GM12878 (cell line): ENCODE measurements at regions not wholly inside any gene's neighbourhood (a gene's known extent, or its start where the extent isn't known, plus 50 kb on each side); places are given as distances from the start of the nearest gene placed in this dataset.

Source experiments
- ATAC-seq: fragments of 200-7000 bp; cut with Tn5 transposase; 3 replicates; pipeline ENCODE4 v1.9.1; 2020; ENCODE audit warnings: mild to moderate bottlenecking, moderate library complexity
- BruUV-seq: library from RNA; stranded (reverse); fragments of 400-500 nt; replicated peaks from 2 replicates; lab custom pipeline; 2021; lab: Mats Ljungman, UMichigan
- CTCF ChIA-PET: fragments of 300-600 bp; sonication (Branson Sonifier 250); formaldehyde crosslinking; extraction: SDS; loops from one replicate; lab custom pipeline; 2021; ENCODE audit warnings: inconsistent platforms; lab: Yijun Ruan, JAX
- POLR2A ChIA-PET: fragments of 350-600 bp; formaldehyde crosslinking; extraction: SDS; loops from one replicate; lab custom pipeline; 2021; ENCODE audit warnings: inconsistent platforms; lab: Charles Lee
- RAD21 ChIA-PET: fragments of 300-600 bp; sonication (Branson Sonifier 250); formaldehyde crosslinking; loops from one replicate; lab custom pipeline; 2023; ENCODE audit warnings: antibody characterized with exemption; ENCODE audit not compliant: unreplicated experiment; lab: Charles Lee
- SMC1A ChIA-PET: fragments of 300-600 bp; sonication (Branson Sonifier 250); formaldehyde crosslinking; loops from one replicate; lab custom pipeline; 2023; ENCODE audit not compliant: unreplicated experiment, uncharacterized antibody; lab: Charles Lee
- DNase-seq: peaks from one replicate; pipeline ENCODE4 v3.0.0-alpha.2; 2011; ENCODE audit warnings: low read depth, low spot score
- FAIRE-seq: peaks from 3 replicates; lab custom pipeline; 2011; peaks lifted over from hg19 to GRCh38; lab: Jason Lieb, UNC
- H2AFZ ChIP-seq: 2 replicates; pipeline ENCODE4 v1.6.0; 2011; ENCODE audit warnings: low read depth, low read length, control low read depth; ENCODE audit not compliant: control insufficient read depth
- H3K27ac ChIP-seq: 2 replicates; pipeline ENCODE4 v1.5.1; 2011; ENCODE audit warnings: control low read depth; ENCODE audit not compliant: control insufficient read depth, insufficient read depth
- H3K27me3 ChIP-seq, 2 experiments: replicated peaks in 1 of 2; 2 replicates each; pipeline versions ENCODE4 v1.6.0 to v1.6.1; 2011; ENCODE audit warnings: low read length in 1 of 2; ENCODE audit not compliant: control insufficient read depth in 2 of 2, insufficient read depth in 2 of 2
- H3K36me3 ChIP-seq, 2 experiments: 2 replicates each; pipeline ENCODE4 v1.5.1; 2011; ENCODE audit warnings: low read length in 1 of 2; ENCODE audit not compliant: control insufficient read depth in 2 of 2, insufficient read depth in 2 of 2
- H3K4me1 ChIP-seq: 2 replicates; pipeline ENCODE4 v1.6.1; 2011; ENCODE audit warnings: mild to moderate bottlenecking, low read length, moderate library complexity, mixed read lengths; ENCODE audit not compliant: control insufficient read depth, insufficient read depth
- H3K4me2 ChIP-seq: 2 replicates; pipeline ENCODE4 v1.6.0; 2011; ENCODE audit warnings: control low read depth; ENCODE audit not compliant: control insufficient read depth, insufficient read depth
- H3K4me3 ChIP-seq: fragments of 200-600 bp; sonication (generic); 2 replicates; pipeline ENCODE4 v1.5.1; 2016
- H3K79me2 ChIP-seq: 2 replicates; pipeline ENCODE4 v1.6.0; 2011; ENCODE audit warnings: low read length; ENCODE audit not compliant: control insufficient read depth, insufficient read depth
- H3K9ac ChIP-seq: 2 replicates; pipeline ENCODE4 v1.8.0; 2011; ENCODE audit warnings: low read length, control low read depth, mixed read lengths; ENCODE audit not compliant: control insufficient read depth, insufficient read depth
- H3K9me3 ChIP-seq: replicated peaks from 3 replicates; pipeline ENCODE4 v1.5.1; 2011; ENCODE audit warnings: mild to moderate bottlenecking, low read length; ENCODE audit not compliant: control insufficient read depth, insufficient read depth
- H4K20me1 ChIP-seq: 2 replicates; pipeline ENCODE4 v1.6.0; 2011; ENCODE audit not compliant: control insufficient read depth, insufficient read depth
- DPF2 ChIP-seq: fragments of 450-650 bp; IDR thresholded peaks from 2 replicates; pipeline ENCODE4 v1.6.1; 2017; ENCODE audit warnings: mild to moderate bottlenecking
- EGR1 ChIP-seq, 2 experiments: IDR thresholded peaks; 1 replicate in 1 of 2; 2 replicates in 1 of 2; pipeline ENCODE4 v1.6.1; 2011 to 2012; ENCODE audit warnings: low read depth in 2 of 2, low read length in 2 of 2, borderline replicate concordance in 1 of 2, mild to moderate bottlenecking in 1 of 2, moderate library complexity in 1 of 2
- FOXM1 ChIP-seq: IDR thresholded peaks from 2 replicates; pipeline ENCODE4 v1.6.1; 2012; ENCODE audit warnings: low read depth, mild to moderate bottlenecking, inconsistent platforms, low read length, moderate library complexity
- GABPA ChIP-seq: IDR thresholded peaks from 2 replicates; pipeline ENCODE4 v1.6.1; 2014; ENCODE audit warnings: antibody characterized with exemption, low read depth, mild to moderate bottlenecking, inconsistent platforms
- GATAD2B ChIP-seq: fragments of 450-650 bp; conservative IDR thresholded peaks from 2 replicates; pipeline ENCODE4 v1.6.1; 2017; ENCODE audit warnings: low read depth, mild to moderate bottlenecking, moderate library complexity
- JUND ChIP-seq: IDR thresholded peaks from 2 replicates; pipeline ENCODE4 v1.6.1; 2012; ENCODE audit warnings: low read depth, mild to moderate bottlenecking, low read length, improper control_type of control experiment, moderate library complexity
- MLLT1 ChIP-seq: fragments of 450-650 bp; IDR thresholded peaks from 2 replicates; pipeline ENCODE4 v1.6.1; 2016; ENCODE audit warnings: mild to moderate bottlenecking
- NFYA ChIP-seq: IDR thresholded peaks from 2 replicates; pipeline ENCODE4 v1.6.1; 2011; ENCODE audit warnings: low read depth, mild to moderate bottlenecking, low read length, improper control_type of control experiment, borderline replicate concordance
- NRF1 ChIP-seq: conservative IDR thresholded peaks from 2 replicates; pipeline ENCODE4 v1.6.1; 2011; ENCODE audit warnings: mild to moderate bottlenecking, low read depth, low read length, improper control_type of control experiment
- PAX5 ChIP-seq: IDR thresholded peaks from 2 replicates; pipeline ENCODE4 v1.6.1; 2011; ENCODE audit warnings: low read depth, low read length, borderline replicate concordance
- PBX3 ChIP-seq: IDR thresholded peaks from 2 replicates; pipeline ENCODE4 v1.6.1; 2011; ENCODE audit warnings: mild to moderate bottlenecking, low read depth, low read length, moderate library complexity; ENCODE audit not compliant: insufficient replicate concordance
- POLR2AphosphoS5 ChIP-seq: IDR thresholded peaks from 2 replicates; pipeline ENCODE4 v1.6.1; 2011; ENCODE audit warnings: mild to moderate bottlenecking, low read length, inconsistent platforms
- REST ChIP-seq: IDR thresholded peaks from 2 replicates; pipeline ENCODE4 v1.6.1; 2012; ENCODE audit warnings: mild to moderate bottlenecking, low read depth, low read length
- SIN3A ChIP-seq: IDR thresholded peaks from 2 replicates; pipeline ENCODE4 v1.6.1; 2012; ENCODE audit warnings: low read depth, low read length, improper control_type of control experiment
- SREBF1 ChIP-seq: IDR thresholded peaks from 2 replicates; pipeline ENCODE4 v1.6.1; 2012; ENCODE audit warnings: mild to moderate bottlenecking, low read length
- SUPT20H ChIP-seq: IDR thresholded peaks from 2 replicates; pipeline ENCODE4 v1.6.1; 2011; ENCODE audit warnings: low read depth, mild to moderate bottlenecking, low read length, moderate library complexity, borderline replicate concordance; ENCODE audit not compliant: control insufficient read depth
- TCF7 ChIP-seq: IDR thresholded peaks from 2 replicates; pipeline ENCODE4 v1.6.1; 2014; ENCODE audit warnings: antibody characterized with exemption, borderline replicate concordance
- ZBTB33 ChIP-seq: fragments of 450-650 bp; IDR thresholded peaks from 2 replicates; pipeline ENCODE4 v1.6.1; 2017; ENCODE audit warnings: mild to moderate bottlenecking
- WGBS: methylation state at CpG from one replicate; pipeline ENCODE4 v1.1.6; 2016; ENCODE audit warnings: low lambda C conversion rate; ENCODE audit not compliant: insufficient replicate concordance, insufficient coverage; ENCODE audit errors: missing lambda C conversion rate; 5-methylcytosine and 5-hydroxymethylcytosine counted together
- in situ Hi-C: fragments of 300-500 bp; cut with MboI; formaldehyde crosslinking; loops from 9 replicates; pipeline ENCODE4 v1.14.3; 2018; ENCODE audit warnings: mixed read lengths
- intact Hi-C: fragments of 100-400 bp; cut with micrococcal nuclease; formaldehyde crosslinking; loops from one replicate; pipeline ENCODE4 v1.14.2; 2022; ENCODE audit not compliant: unreplicated experiment

GRCh38 chr3:182708810-182709209 is 84.5 kb upstream of the ATP11B start:
- ATAC-seq (no peak), DNase-seq (no peak), FAIRE-seq (no peak)
- Histone ChIP-seq H3K9ac (no peak overlapping the region), H3K4me3 (no peak overlapping the region), H4K20me1 (no peaks in the 10 kb centered on the region), H3K9me3 (no peaks in the 10 kb centered on the region), H3K27ac (no peak overlapping the region), H3K4me1 (no peaks in the 10 kb centered on the region), H3K27me3 (no peaks in the 10 kb centered on the region), H3K79me2 (no peaks in the 10 kb centered on the region), H3K36me3 (no peaks in the 10 kb centered on the region), H3K4me2 (no peak overlapping the region), H2AFZ (no peak overlapping the region)
- ChIA-PET CTCF (interaction anchor here (0.7 to 2.0 kb wide), 14 partner anchors 12 to 1000 kb away, joined by 3 to 9 read pairs (median 4); no protein-coding TSS in a partner anchor), POLR2A (no interaction called here), SMC1A (interaction anchor here (1.1 to 2.8 kb wide), 2 partner anchors 23 to 150 kb away, joined by 3 to 15 read pairs; no protein-coding TSS in a partner anchor), RAD21 (interaction anchor here (1.0 to 1.5 kb wide), 2 partner anchors 17 to 26 kb away, joined by 3 read pairs; no protein-coding TSS in a partner anchor)
- in situ Hi-C loops, result no loop called here
- 0% methylated on average over 1 of the region's 1 CpG for WGBS
- intact Hi-C loops, result no loop called here
- BruUV-seq, result no TSS peak
- TF ChIP-seq EGR1 (IDR thresholded peaks at IDR 0.05; ENCODE audit: borderline replicate concordance in 1 of 2, low read depth in 2 of 2, low read length in 2 of 2), result no peak
- TF ChIP-seq PBX3, result no peak
- no peak for TF ChIP-seq DPF2
- no peak for TF ChIP-seq FOXM1
- no peak for TF ChIP-seq TCF7
- no peak for TF ChIP-seq JUND
- no peak for TF ChIP-seq NFYA
- TF ChIP-seq PAX5, result no peak
- TF ChIP-seq REST, result no peak
- no peak for TF ChIP-seq POLR2AphosphoS5
- no peak for TF ChIP-seq GATAD2B
- no peak for TF ChIP-seq SUPT20H
- TF ChIP-seq SREBF1, result no peak
- no peak for TF ChIP-seq GABPA
- no peak for TF ChIP-seq ZBTB33
- no peak for TF ChIP-seq SIN3A
- no peak for TF ChIP-seq NRF1
- no peak for TF ChIP-seq MLLT1
